ENCODE measurements at regions not wholly inside any gene's neighbourhood (a gene's known extent, or its start where the extent isn't known, plus 50 kb on each side); places are given as distances from the start of the nearest gene placed in this dataset.

GRCh38 chr2:2672249-2672648 lies 341.2 kb upstream of the MYT1L start:
- H3K27ac ChIP-seq (ENCODE audit: low read length), result no peak overlapping the region
- H3K4me3 ChIP-seq (ENCODE audit: low read length), result no peak overlapping the region
- no peaks in the 10 kb centered on the region for H3K27me3 ChIP-seq (ENCODE audit: control insufficient read depth, insufficient read depth, low read length)
- H3K36me3 Mint-ChIP-seq, result no peaks in the 10 kb centered on the region
- no peaks in the 10 kb centered on the region for H3K9me3 ChIP-seq (ENCODE audit: control insufficient read depth, insufficient read depth, low read length)
- 92% methylated on average over 14 of the region's 14 CpGs for WGBS (ENCODE audit: insufficient coverage)
- H3K9me3 Mint-ChIP-seq, result no peaks in the 10 kb centered on the region
- DNase-seq, result no peak
- no peak overlapping the region for H3K4me3 Mint-ChIP-seq
- intact Hi-C loops (cut with micrococcal nuclease), result no loop called here
- no peaks in the 10 kb centered on the region for H3K36me3 ChIP-seq (ENCODE audit: control insufficient read depth, insufficient read depth, low read length)
- no peak overlapping the region for H3K27ac Mint-ChIP-seq
- no peaks in the 10 kb centered on the region for H3K4me1 ChIP-seq (ENCODE audit: control insufficient read depth, insufficient read depth, low read length)
- TF ChIP-seq CTCF (IDR thresholded peaks at IDR 0.05), result no peak
- ATAC-seq, result no peak
- H3K27me3 Mint-ChIP-seq (ENCODE audit: low read depth in 2 of 2), result peaks cover 0 to 4% of the 10 kb centered on the region in 2 donors
- no peaks in the 10 kb centered on the region for H3K4me1 Mint-ChIP-seq

GRCh38 chr2:2671826-2672225 lies 340.8 kb upstream of the MYT1L start:
- no peak for ATAC-seq
- H3K27ac Mint-ChIP-seq, result no peak overlapping the region
- WGBS (ENCODE audit: insufficient coverage), result 88% methylated on average over 6 of the region's 6 CpGs

GRCh38 chr2:2669316-2669715 lies 338.2 kb upstream of the MYT1L start:
- ATAC-seq (no peak), DNase-seq (no peak)
- intact Hi-C loops (cut with micrococcal nuclease), result no loop called here
- Mint-ChIP-seq H3K4me1 (no peaks in the 10 kb centered on the region), H3K36me3 (no peaks in the 10 kb centered on the region), H3K27me3 (ENCODE audit: low read depth in 2 of 2) (peaks cover 0 to 4% of the 10 kb centered on the region in 2 donors), H3K9me3 (no peaks in the 10 kb centered on the region), H3K4me3 (no peak overlapping the region), H3K27ac (no peak overlapping the region)
- H3K36me3 ChIP-seq (ENCODE audit: control insufficient read depth, insufficient read depth, low read length), result no peaks in the 10 kb centered on the region
- H3K4me3 ChIP-seq (ENCODE audit: low read length), result no peak overlapping the region
- no peaks in the 10 kb centered on the region for H3K4me1 ChIP-seq (ENCODE audit: control insufficient read depth, insufficient read depth, low read length)
- H3K27me3 ChIP-seq (ENCODE audit: control insufficient read depth, insufficient read depth, low read length), result no peaks in the 10 kb centered on the region
- no peaks in the 10 kb centered on the region for H3K9me3 ChIP-seq (ENCODE audit: control insufficient read depth, insufficient read depth, low read length)
- no peak for TF ChIP-seq CTCF (IDR thresholded peaks at IDR 0.05)
- 91% methylated on average over 16 of the region's 16 CpGs for WGBS (ENCODE audit: insufficient coverage)
- no peak overlapping the region for H3K27ac ChIP-seq (ENCODE audit: low read length)

More at GRCh38 chr2:2671826-2672225, 340.8 kb upstream of the MYT1L start:
- H3K36me3 Mint-ChIP-seq, result no peaks in the 10 kb centered on the region
- intact Hi-C loops (cut with micrococcal nuclease), result no loop called here
- H3K27me3 Mint-ChIP-seq (ENCODE audit: low read depth in 2 of 2), result peaks cover 0 to 4% of the 10 kb centered on the region in 2 donors
- no peaks in the 10 kb centered on the region for H3K27me3 ChIP-seq (ENCODE audit: control insufficient read depth, insufficient read depth, low read length)
- no peaks in the 10 kb centered on the region for H3K4me1 ChIP-seq (ENCODE audit: control insufficient read depth, insufficient read depth, low read length)
- no peak for DNase-seq
- no peak overlapping the region for H3K4me3 ChIP-seq (ENCODE audit: low read length)
- no peaks in the 10 kb centered on the region for H3K36me3 ChIP-seq (ENCODE audit: control insufficient read depth, insufficient read depth, low read length)
- no peaks in the 10 kb centered on the region for H3K9me3 ChIP-seq (ENCODE audit: control insufficient read depth, insufficient read depth, low read length)
- TF ChIP-seq CTCF (IDR thresholded peaks at IDR 0.05), result no peak
- no peak overlapping the region for H3K27ac ChIP-seq (ENCODE audit: low read length)
- no peaks in the 10 kb centered on the region for H3K9me3 Mint-ChIP-seq
- H3K4me3 Mint-ChIP-seq, result no peak overlapping the region
- H3K4me1 Mint-ChIP-seq, result no peaks in the 10 kb centered on the region

GRCh38 chr2:2668681-2669265 lies 337.7 kb upstream of the MYT1L start:
- Mint-ChIP-seq H3K4me1 (no peaks in the 10 kb centered on the region), H3K4me3 (no peak overlapping the region), H3K9me3 (no peaks in the 10 kb centered on the region), H3K27me3 (ENCODE audit: low read depth in 2 of 2) (peaks cover 0 to 4% of the 10 kb centered on the region in 2 donors), H3K27ac (no peak overlapping the region), H3K36me3 (no peaks in the 10 kb centered on the region)
- DNase-seq (no peak), ATAC-seq (no peak)
- Histone ChIP-seq H3K36me3 (ENCODE audit: control insufficient read depth, insufficient read depth, low read length) (no peaks in the 10 kb centered on the region), H3K27ac (ENCODE audit: low read length) (no peak overlapping the region), H3K4me3 (ENCODE audit: low read length) (no peak overlapping the region), H3K27me3 (ENCODE audit: control insufficient read depth, insufficient read depth, low read length) (no peaks in the 10 kb centered on the region), H3K4me1 (ENCODE audit: control insufficient read depth, insufficient read depth, low read length) (no peaks in the 10 kb centered on the region), H3K9me3 (ENCODE audit: control insufficient read depth, insufficient read depth, low read length) (no peaks in the 10 kb centered on the region)
- intact Hi-C loops (cut with micrococcal nuclease), result no loop called here
- TF ChIP-seq CTCF (IDR thresholded peaks at IDR 0.05), result no peak
- WGBS (ENCODE audit: insufficient coverage), result 94% methylated on average over 21 of the region's 21 CpGs
